Activated CD4-positive, alpha-beta T cell treated with anti-CD3 and anti-CD28 coated beads for 4 hours (primary cell): ENCODE measurements at regions not wholly inside any gene's neighbourhood (a gene's known extent, or its start where the extent isn't known, plus 50 kb on each side); places are given as distances from the start of the nearest gene placed in this dataset.

Experiments
- DNase-seq, 2 donors: peaks; one replicate each; pipeline ENCODE4 v3.0.0-alpha.2; 2020

DNA sequence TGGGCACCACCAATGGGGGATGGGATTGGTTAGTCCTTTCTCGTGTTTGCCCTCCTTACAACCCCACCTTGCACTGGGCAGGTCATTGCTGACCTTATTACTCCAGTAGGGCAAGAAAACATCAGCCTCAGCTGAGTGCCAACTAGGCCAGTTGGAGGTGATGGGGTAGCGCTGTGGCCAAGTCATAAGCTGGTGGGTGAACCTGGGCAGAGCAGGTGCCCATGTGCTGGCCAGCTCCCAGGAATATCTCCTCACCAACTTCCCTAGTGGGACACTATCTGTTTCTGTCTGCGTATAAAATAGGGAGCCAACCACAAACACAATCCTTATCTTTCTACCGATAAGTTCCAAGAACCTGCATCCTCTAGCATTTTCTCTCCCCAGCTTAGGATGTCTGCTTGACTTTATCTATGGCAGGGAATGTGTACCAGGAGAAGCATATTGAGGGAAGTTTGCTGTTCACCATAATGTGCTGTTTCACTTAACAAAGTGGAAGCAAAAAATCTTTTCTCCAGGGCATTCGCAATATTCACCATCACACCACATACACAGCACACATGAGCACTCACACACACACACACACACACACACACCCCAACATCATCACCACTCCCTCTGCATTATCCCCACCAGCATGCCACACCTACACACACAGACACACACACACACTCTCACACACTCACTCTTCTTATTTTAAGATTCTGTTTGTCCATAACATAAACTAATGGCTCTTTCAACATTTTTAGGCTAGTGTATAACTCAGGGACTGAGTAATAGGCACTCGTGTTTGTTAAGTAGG, 390.0 kb downstream of the ENC1 start:
- no peak for DNase-seq

DNA sequence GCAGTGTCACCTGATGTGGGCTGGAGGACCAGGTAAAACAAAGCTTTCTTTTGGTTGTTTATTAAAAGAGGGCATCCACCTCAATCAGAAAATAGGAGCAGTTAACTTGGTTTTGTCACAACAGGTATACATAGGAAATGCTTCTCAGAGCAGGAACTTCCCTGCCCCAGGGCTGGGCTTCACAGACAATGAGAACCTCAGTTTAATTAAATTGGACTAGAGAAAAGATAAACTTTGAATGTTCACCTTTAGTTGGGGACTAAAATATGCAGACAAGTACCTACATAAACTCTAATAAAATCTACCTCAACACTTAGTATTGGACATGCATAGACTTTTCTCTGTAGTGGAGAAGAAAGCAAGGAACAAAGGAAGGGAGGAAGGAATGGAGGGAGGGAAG, 392.0 kb downstream of the ENC1 start:
- no peak for DNase-seq

DNA sequence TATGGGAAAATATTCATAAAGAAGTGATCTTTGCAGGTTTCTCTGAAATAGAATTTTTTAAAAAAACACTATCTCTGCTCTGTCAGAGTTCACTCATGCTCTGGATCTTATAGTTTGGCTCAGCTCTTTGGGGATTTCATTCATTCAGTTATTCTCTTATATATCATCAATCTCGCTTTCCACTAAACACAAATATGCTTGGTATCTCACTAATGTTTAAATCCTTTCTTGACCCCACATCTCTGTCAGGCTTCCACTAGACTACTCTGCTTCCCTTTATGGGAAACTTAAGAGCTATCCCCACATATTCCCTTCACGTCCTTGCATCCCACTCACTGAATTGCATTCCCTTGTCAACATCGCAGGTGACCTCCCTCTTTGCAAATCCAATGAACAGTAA, 396.1 kb downstream of the ENC1 start:
- no peak for DNase-seq

DNA sequence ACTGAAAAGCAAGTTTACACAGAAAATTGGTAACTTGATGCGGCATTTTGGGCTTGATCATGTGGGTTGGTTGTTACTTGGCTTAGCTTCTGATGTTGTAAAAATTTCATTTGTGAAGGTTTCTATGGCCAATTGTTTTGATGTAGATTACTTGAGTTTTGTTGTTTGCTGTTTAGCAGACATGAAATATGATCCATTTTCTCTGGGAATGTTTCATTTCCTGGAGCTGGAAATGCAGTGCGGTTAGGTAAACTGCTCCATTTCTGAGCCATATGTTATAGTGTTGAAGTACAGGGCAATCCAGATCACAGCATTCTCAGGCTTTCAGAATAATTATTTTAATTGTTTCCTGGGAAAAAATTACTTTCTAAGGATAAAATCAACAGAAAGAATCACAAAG, 396.9 kb downstream of the ENC1 start:
- DNase-seq = no peak

DNA sequence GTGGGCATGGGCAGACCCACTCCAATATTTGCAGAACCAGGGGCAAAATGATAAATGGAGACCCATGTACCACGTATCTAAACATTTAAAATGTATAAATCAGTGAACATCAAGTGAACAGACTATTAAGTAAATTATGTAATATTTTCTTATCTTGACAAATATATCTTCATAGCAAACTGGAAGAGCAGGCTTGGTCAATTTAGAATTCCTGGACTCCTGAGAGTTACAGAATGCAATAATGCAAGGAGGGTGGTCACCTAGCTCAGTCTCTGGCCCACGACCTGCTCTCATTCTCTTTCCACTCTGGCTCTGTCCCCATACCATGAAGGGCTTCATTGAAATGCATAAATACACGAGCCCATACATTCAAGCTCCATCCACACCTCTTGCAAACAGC, 398.0 kb downstream of the ENC1 start:
- no peak for DNase-seq

DNA sequence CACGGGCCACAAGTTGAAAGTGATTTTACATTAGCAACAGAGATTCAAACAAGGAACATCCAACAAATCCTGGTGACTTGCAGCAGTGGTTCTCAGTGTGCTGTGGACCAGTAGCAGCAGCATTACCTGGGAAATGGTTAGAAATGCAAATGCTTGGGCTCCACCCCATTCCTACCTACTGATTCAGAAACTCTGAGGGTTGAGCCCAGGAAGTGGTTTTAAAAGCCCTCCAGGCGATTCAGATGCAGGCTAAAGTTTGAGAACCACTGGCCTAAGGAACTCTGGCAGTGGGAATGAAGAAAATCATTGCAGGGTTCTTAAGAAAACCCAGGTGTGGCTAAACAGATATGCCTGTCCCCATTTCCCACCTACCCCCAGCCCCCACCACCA, 398.8 kb downstream of the ENC1 start:
- DNase-seq = no peak

DNA sequence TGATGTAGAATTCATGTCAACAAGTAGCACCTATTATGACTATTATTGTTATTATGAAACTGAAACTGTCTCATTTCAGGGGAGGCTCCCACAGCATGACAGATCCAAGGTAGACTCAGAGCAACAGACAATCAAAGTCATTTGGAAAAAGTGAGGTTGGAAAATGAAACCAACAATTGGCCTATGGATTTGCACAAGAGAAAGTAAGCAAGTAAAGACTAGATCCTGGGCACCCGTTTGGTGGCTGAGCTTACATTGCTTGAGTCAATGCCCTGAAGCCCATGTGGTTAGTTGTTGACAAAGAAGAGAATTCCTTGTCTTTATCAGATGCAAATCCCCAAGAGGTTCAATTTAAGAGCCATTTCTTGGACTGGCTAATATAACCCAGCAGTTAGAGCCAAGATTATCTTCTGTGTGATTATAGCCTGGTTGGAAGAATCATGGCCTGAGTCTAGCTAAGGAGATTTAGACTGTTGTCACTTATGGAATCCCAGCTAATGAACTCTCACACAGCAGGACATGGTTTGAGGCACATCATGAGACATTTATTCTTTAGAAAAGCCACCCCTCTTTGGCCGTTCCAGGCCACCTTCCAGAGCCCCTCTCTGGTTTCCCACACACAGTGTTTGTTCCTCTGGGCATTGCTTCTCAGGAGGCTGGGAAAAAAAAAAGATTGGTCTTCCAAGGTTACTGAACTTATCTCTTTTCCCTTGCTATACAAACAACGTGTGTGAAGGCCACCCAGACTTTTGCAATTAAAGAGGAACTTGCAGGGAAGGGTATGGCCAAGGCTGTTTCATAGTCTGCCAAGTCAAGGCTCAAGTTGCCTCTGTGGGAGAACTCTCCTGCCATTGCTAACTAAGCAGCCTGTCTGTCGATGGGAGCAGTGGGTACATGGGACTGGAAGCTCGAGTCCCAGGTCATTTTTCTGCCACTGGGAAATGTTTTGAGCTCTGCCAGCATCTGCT, 399.5 kb downstream of the ENC1 start:
- DNase-seq = no peak

DNA sequence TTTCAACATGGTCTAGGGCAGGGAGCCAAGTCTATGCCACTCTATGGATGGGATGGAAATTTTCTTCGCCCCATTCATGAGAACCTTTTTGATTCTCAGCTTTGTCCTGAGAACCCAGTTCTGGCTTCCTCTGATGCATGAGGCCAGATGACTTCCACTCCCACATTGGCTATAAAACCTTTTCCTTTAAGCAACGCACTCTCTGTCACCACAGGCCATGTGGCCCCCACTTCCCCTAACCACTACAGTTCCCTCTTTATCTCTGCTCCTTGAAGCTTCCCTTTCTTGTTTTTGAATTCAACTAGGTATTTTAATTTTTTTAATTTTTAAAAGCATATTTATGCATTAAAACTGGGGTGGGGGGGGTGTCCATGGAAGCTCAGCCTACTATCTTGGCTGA, 401.3 kb downstream of the ENC1 start:
- DNase-seq = no peak

DNA sequence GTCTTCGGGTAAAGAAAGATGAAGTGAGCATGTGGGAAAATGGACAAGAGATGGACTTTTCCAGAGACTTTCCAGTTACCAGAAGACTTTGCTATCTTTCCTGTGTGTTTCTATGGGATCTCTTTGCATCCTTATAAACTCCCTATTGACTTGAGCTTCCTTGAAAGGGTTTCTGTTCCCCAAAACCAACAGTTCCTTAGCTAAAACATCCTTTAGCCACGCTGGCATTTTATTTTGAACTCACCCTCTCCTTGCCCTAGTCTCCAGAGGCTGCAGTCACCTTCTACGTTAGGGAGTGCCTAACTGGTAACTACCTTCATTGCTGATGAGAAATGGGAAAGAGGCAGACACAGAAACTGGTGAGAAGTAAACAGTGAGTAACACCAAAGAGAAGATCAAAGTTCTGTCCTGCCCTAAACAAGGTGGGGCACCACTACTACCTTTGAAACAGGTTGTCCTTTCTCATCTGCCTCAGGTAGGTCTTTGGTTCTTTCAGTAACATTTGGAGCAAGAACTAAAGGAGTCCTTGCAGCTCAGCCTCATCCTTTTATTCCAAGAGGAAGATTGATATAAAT, 402.9 kb downstream of the ENC1 start:
- no peak for DNase-seq

DNA sequence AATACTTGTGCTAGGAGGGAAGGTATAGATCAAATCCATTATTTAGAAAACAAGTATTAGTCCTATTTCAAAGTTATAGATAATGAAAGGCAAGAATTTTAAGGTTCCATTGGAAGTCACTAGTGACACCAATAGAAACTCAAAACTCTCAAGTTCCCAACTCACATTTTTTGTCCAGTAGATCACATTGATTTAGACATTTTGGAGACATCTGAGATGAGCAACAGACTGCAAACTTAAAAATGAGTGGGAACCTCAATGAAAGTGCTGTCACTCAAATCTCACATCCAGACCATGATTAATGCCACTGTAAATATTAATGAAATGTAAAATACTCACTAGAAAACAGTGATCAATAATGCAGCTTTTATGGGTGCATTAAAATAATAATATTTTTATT, 405.0 kb downstream of the ENC1 start:
- no peak for DNase-seq

DNA sequence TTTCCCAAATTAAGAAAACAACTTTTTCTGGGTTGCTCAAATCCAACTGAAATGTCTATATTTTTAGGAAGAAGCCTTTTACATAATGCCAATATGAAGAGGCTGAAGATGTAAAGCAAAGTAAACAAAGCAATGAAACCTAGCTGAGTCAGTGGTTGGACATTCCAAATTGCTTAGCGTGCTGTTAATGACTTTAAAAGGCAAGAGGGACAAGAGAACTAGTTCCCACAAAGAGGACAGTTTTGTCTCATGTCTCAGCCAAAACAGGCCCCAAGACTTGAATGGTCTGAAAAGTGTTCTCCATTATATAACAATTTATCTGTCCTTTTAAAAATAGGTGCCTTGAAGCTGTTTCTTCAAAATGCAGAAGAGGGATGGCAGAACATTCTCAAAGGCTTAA, 407.0 kb downstream of the ENC1 start:
- DNase-seq = no peak

DNA sequence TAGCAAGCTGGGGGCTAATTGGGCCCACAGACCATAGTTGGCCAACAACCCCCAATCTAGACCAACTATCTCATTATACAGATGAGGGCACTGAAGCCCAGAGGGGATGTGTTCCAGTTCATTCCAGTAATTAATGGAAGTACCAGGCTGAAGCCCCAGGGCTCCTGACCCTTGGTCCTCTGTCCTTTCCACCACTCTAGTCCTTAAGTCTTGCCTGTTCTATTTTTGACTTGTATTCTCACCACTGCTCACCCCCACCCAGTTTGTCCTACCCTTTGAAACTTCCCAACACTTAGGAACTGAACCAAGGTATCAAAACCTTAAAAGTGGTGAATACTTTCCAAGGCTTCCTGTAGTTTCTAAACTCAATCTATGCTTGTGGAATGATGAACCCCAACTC, 407.4 kb downstream of the ENC1 start:
- DNase-seq = no peak

DNA sequence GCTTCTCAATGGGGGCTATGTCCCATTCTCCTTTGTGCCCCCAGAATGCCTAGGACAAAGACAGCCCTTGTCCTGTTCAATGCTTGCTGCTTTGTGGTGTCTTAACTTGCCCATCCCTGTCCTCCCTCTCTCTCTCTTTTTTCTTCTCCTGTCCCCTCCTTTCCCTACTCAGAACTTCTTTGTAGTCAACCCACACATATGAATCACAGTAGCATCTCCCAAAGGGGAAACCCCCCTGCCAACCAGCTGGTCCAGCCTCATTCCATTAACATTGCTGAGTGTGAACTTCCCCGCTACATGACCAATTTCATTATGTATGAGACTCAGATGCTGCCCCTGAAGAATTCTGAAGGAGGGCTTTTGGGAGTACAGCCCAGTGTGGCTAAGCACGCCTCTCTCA, 408.3 kb downstream of the ENC1 start:
- no peak for DNase-seq

DNA sequence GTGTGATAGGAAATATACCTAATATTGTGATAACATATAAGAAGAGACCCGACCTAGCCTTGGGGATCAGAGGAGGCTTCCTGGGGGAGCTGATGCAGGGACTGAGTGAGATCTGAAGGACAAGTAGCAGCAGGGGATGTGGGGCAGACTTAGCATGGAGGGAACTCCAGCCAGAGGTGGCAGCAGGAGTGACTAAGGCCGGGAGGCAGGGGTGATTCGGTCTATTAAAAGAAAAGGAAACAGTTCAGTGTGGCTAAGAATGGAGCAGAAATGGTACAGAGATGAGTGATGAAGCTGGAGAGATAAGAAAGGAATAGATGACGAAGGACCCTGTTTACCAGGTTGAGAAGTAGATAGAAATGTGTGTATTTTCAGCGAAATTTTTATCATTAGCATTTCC, 408.8 kb downstream of the ENC1 start:
- no peak for DNase-seq

DNA sequence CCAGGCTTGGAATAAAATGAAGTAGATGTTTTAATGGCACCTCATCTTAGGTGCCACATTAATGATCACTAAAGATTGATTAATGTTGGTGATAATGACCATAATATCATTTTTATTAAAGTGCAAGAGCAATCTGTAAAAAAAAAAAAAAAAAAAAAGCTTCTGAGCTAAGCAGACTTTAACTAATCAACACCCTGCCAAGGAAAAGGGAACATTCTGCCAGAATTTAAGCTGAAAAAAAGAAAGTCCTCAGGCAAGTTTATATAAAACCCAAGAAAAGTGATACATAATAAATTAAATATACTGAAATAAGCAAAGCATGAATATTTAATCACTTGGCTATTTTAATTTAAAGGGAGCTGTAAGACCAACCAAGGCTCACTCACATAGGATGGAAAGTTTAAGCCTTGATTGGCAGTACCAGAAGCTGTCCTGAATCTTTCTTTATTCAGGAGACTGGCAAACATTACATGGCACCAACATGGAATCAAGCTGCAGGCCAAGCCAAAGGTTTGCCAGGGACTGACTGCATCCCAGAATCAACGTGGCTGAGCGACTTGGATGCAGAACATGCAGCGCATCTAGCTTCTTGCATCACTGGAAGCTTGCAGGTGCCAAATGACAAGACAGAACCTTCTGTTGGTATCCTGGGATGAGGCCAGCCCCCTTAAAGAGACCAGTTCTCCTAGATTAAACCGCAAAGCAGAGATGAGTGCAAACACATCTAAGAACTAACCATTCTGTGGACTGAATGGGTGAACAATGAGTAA, 413.6 kb downstream of the ENC1 start:
- DNase-seq = no peak

DNA sequence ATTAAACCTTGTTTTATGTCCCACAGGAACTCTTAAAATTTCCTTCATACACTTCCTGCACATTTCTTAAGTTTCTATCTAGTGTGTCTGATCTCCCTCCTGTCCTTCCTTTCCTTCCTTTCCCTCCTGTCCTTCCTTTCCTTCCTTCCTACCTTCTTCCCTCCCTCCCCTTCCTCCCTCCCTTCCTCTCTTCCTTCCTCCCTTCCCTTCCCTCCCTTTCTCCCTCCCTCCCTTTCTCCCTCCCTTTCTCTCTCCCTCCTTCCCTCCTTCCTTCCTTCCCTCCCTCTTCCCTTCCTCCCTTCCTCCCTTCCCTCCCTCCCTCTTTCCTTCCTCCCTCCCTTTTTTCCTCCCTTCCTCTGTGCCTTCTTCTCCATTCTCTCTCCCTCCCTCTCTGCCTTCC, 414.9 kb downstream of the ENC1 start:
- no peak for DNase-seq

DNA sequence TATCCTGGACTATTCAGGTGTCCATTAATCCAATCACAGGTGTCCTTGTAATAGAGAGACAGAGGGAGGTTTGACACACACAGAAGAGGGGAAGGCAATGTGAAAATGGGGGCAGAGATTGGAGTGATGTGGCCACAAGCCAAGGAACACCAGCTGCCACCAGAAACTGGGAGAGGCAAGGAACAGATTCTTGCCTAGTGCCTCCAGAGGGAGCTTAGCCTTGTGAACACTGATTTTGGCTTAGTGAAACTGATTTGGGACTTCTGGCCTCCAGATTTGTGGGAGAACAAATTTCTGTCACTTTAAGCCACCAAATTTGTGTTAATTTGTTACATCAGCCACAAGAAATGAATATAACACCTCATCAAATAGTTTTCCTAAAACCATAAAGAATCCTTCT, 416.2 kb downstream of the ENC1 start:
- DNase-seq = no peak

DNA sequence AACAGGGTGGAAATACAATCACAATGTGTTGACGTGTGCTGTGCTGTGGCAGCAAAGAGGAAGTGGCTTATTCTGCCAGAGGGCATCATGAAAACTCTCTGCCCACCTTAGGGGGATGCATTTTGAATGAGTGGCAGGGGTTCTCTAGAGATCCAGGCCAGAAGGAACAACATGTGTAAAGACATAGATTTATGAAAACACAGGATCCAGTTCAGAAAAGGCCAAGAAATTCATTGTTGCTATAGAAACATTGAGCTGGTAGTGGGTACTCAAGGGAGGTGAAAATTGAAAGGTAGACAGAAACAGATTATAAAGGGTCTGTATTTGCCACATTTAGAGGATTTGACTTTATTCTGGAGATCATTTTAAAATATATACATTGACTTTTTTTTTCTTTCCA, 417.7 kb downstream of the ENC1 start:
- DNase-seq = no peak

DNA sequence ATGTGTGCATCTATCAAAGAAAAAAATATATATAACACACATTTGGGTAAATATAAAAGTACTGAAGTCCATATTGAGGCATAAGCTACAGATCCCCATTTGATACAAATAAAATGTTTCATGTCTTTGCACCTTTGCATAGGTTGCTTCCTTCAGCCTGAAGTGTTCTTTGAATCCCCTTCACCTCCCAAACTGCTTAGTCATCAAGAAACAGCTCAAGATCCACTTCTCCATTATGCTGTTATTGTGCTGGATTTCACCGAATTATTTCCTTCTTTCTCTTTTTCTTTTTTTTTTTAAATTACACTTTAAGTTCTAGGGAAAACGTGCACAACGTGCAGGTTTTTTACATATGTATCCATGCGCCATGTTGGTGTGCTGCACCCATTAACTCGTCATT, 419.1 kb downstream of the ENC1 start:
- DNase-seq = no peak

DNA sequence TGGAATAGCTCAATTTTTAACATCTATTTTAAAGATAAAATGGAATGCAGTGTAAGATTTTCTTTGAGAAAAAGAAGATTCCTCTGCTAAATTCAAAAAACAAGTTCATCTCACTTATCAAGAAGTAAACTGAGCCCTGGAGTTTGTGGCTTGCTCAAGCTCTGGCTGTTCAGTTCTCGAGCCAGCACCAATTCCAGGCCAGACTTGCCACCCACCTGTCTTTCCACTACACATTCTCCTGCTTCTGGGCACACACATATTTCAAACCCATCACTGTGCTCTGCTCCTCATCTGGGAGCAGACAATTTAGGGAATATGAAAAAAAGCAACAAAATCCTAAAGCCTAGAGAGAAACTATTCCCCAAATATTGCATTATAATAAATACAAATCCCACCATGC, 424.5 kb downstream of the ENC1 start:
- DNase-seq = no peak

DNA sequence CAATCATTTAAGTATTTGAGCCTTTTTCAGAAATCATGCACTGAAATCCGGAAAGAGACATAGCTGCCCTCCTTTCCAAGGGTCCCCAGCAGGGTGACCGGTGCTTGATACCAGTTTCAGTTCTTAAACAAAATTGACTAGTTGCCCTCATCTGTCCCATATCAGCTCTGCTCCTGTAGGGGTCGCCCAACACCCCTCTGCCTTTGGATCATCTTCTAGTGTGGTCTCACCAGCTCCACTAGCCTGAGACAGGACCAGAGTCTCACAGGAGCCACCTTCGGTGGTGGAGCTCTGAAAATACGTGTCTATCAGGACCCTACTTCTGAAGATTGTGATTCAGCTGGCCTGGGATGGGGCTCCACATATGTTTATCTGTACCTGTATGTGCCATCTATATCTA, 428.2 kb downstream of the ENC1 start:
- DNase-seq = no peak

DNA sequence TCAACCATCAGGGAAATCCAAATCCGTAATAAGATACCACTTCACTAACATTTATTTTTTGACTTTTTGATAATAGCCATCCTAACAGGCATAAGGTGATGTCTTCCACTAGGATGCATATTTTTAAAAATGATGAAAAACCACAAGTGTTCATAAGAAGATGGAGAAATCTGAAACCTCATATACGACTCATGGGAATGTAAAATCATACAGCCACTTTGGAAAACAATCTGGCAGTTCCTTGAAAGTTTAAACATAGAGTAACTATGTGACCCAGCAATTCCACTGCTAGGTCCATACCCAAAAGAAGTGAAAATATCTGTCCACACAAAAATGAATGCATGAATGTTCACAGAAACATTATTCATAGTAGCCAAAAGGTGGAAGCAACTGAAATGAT, 431.0 kb downstream of the ENC1 start:
- DNase-seq = no peak
